Endothelial cell of umbilical vein (primary cell): ENCODE measurements at regions not wholly inside any gene's neighbourhood (a gene's known extent, or its start where the extent isn't known, plus 50 kb on each side); places are given as distances from the start of the nearest gene placed in this dataset.
A peak's percentile ranks its signal among the peaks of the same experiment; 100 is the strongest.

Experiments used
- BruUV-seq: library from RNA; stranded (reverse); fragments of 400-500 nt; replicated peaks from 2 replicates; lab custom pipeline; 2021; lab: Mats Ljungman, UMichigan
- CTCF ChIA-PET: fragments of 300-600, 350-600 bp; sonication (Branson Sonifier 250); formaldehyde crosslinking; loops from one replicate; lab custom pipeline; 2021; ENCODE audit warnings: antibody characterized with exemption, inconsistent platforms; lab: Charles Lee
- POLR2A ChIA-PET: fragments of 300-600, 350-600 bp; sonication (Branson Sonifier 250); formaldehyde crosslinking; loops from one replicate; lab custom pipeline; 2021; ENCODE audit warnings: antibody characterized with exemption, inconsistent platforms; lab: Charles Lee
- DNase-seq: peaks from one replicate; pipeline ENCODE4 v3.0.0-alpha.2; 2011; ENCODE audit warnings: low read depth, low spot score
- FAIRE-seq: peaks from 2 replicates; lab custom pipeline; 2011; peaks lifted over from hg19 to GRCh38; lab: Jason Lieb, UNC
- H2AFZ ChIP-seq: 2 replicates; pipeline ENCODE4 v1.6.0; 2012; ENCODE audit warnings: low read depth, low read length, control low read depth, inconsistent platforms
- H3K27ac ChIP-seq: 2 replicates; pipeline ENCODE4 v1.5.1; 2011; ENCODE audit warnings: low read depth, mild to moderate bottlenecking, control low read depth, low read length, moderate library complexity; ENCODE audit not compliant: insufficient read depth
- H3K27me3 ChIP-seq, 2 experiments: 2 replicates each; pipeline versions ENCODE4 v1.6.0 to v1.6.1; 2011; ENCODE audit warnings: low read length in 2 of 2, mixed read lengths in 1 of 2; ENCODE audit not compliant: control insufficient read depth in 2 of 2, insufficient read depth in 2 of 2
- H3K36me3 ChIP-seq, 2 experiments: 2 replicates in 1 of 2; 3 replicates in 1 of 2; pipeline ENCODE4 v1.5.1; 2011; ENCODE audit warnings: low read length in 2 of 2, mild to moderate bottlenecking in 1 of 2, moderate library complexity in 1 of 2; ENCODE audit not compliant: control insufficient read depth in 2 of 2, insufficient read depth in 2 of 2; ENCODE audit errors: extremely low read depth in 1 of 2
- H3K4me1 ChIP-seq: 3 replicates; pipeline ENCODE4 v1.5.1; 2011; ENCODE audit warnings: mild to moderate bottlenecking, low read length; ENCODE audit not compliant: control insufficient read depth, insufficient read depth; ENCODE audit errors: extremely low read depth
- H3K4me2 ChIP-seq: 2 replicates; pipeline ENCODE4 v1.6.1; 2011; ENCODE audit warnings: low read length, control low read depth, mixed read lengths; ENCODE audit not compliant: insufficient read depth
- H3K4me3 ChIP-seq, 3 experiments: fragments of 200-600 bp in 1 of 3; sonication (generic), shearing (Covaris generic) in 1 of 3; replicated peaks in 1 of 3; 2 replicates each; pipeline ENCODE4 v1.5.1; 2011 to 2016; ENCODE audit warnings: control low read depth in 3 of 3, low read length in 3 of 3, mild to moderate bottlenecking in 2 of 3, inconsistent platforms in 1 of 3, low read depth in 1 of 3, moderate library complexity in 1 of 3; ENCODE audit not compliant: insufficient read depth in 1 of 3
- H3K79me2 ChIP-seq: 2 replicates; pipeline ENCODE4 v1.6.0; 2012; ENCODE audit warnings: low read length, inconsistent platforms; ENCODE audit not compliant: control insufficient read depth, insufficient read depth
- H3K9ac ChIP-seq: replicated peaks from 2 replicates; pipeline ENCODE3; 2011; ENCODE audit warnings: low read length, control low read depth; ENCODE audit not compliant: insufficient read depth; ENCODE audit errors: extremely low read depth
- H3K9me1 ChIP-seq: replicated peaks from 3 replicates; pipeline ENCODE4 v1.6.0; 2011; ENCODE audit warnings: mild to moderate bottlenecking, low read length; ENCODE audit not compliant: control insufficient read depth, insufficient read depth; ENCODE audit errors: extremely low read depth
- H3K9me3 ChIP-seq: replicated peaks from 2 replicates; pipeline ENCODE4 v1.5.1; 2012; ENCODE audit warnings: low read length, inconsistent platforms; ENCODE audit not compliant: control insufficient read depth, insufficient read depth
- H4K20me1 ChIP-seq: replicated peaks from 2 replicates; pipeline ENCODE3; 2011; ENCODE audit warnings: mild to moderate bottlenecking, low read length; ENCODE audit not compliant: control insufficient read depth, insufficient read depth; ENCODE audit errors: extremely low read depth
- CTCF ChIP-seq, 2 donors: IDR thresholded peaks; 1 replicate in 1 of 2; 2 replicates in 1 of 2; pipeline ENCODE4 v1.5.1; 2011; ENCODE audit warnings: low read length in 2 of 2, mild to moderate bottlenecking in 2 of 2, moderate library complexity in 2 of 2, control low read depth in 1 of 2, inconsistent platforms in 1 of 2, low read depth in 1 of 2; ENCODE audit not compliant: insufficient read depth in 1 of 2; ENCODE audit errors: extremely low read depth in 1 of 2
- EZH2 ChIP-seq: IDR thresholded peaks from 2 replicates; pipeline ENCODE4 v1.6.1; 2012; ENCODE audit warnings: borderline replicate concordance, low read depth, mild to moderate bottlenecking, moderate library complexity, low read length, inconsistent platforms; ENCODE audit not compliant: severe bottlenecking
- FOS ChIP-seq: IDR thresholded peaks from 2 replicates; pipeline ENCODE4 v1.6.1; 2011; ENCODE audit warnings: mild to moderate bottlenecking, low read length, moderate library complexity, borderline replicate concordance; ENCODE audit not compliant: insufficient read depth
- GATA2 ChIP-seq: IDR thresholded peaks from 2 replicates; pipeline ENCODE4 v1.7.0; 2011; ENCODE audit warnings: low read depth, mild to moderate bottlenecking, moderate library complexity, mixed read lengths, low read length; ENCODE audit not compliant: insufficient read length, insufficient read depth
- JUN ChIP-seq: IDR thresholded peaks from 2 replicates; pipeline ENCODE4 v1.6.1; 2011; ENCODE audit warnings: borderline replicate concordance, low read depth; ENCODE audit not compliant: insufficient read length, insufficient read depth
- MAX ChIP-seq: IDR thresholded peaks from 2 replicates; pipeline ENCODE4 v1.6.1; 2011; ENCODE audit not compliant: insufficient read depth, insufficient read length
- MYC ChIP-seq: IDR thresholded peaks from one replicate; pipeline ENCODE4 v1.6.1; 2011; ENCODE audit warnings: mild to moderate bottlenecking, low read depth, low read length
- POLR2A ChIP-seq: IDR thresholded peaks from 2 replicates; pipeline ENCODE4 v1.6.1; 2012; ENCODE audit warnings: low read depth, mild to moderate bottlenecking, control low read depth, low read length
- POLR2AphosphoS5 ChIP-seq: IDR thresholded peaks from 2 replicates; pipeline ENCODE4 v1.6.1; 2012; ENCODE audit warnings: low read depth, mild to moderate bottlenecking, control low read depth, low read length, moderate library complexity; ENCODE audit not compliant: insufficient read depth
- dilution Hi-C: fragments of 300-500 bp; cut with MboI; formaldehyde crosslinking; loops from one replicate; pipeline ENCODE4 v1.15.0; 2019; ENCODE audit warnings: low sequenced_read_pairs; ENCODE audit not compliant: extremely low pct_ligation_motif_present
- intact Hi-C: fragments of 100-400 bp; cut with micrococcal nuclease; formaldehyde crosslinking; loops from one replicate; pipeline ENCODE4 v1.10.0; 2022

- peaks cover 1 to 5% of the 10 kb centered on the region in 2 experiments for H3K27me3 ChIP-seq
- no peak overlapping the region for H3K4me3 ChIP-seq
- peaks cover 4% of the 10 kb centered on the region for H3K4me1 ChIP-seq
- CTCF ChIA-PET: no interaction called here
- no peak overlapping the region for H2AFZ ChIP-seq
- intact Hi-C loops (no loop called here), dilution Hi-C loops (no loop called here)
- DNase-seq (no peak), FAIRE-seq (no peak)
- no peaks in the 10 kb centered on the region for H3K79me2 ChIP-seq
- no peaks in the 10 kb centered on the region for H3K9me3 ChIP-seq
- peak overlapping the region; percentile 8 for H3K27ac ChIP-seq
- TF ChIP-seq MYC (no peak), FOS (no peak), POLR2A (no peak), POLR2AphosphoS5 (no peak), GATA2 (no peak), MAX (no peak), JUN (no peak)
- POLR2A ChIA-PET: no interaction called here
- H3K9ac ChIP-seq: no peak overlapping the region
- H4K20me1 ChIP-seq: no peaks in the 10 kb centered on the region
- H3K36me3 ChIP-seq: no peaks in the 10 kb centered on the region
- H3K4me2 ChIP-seq: no peak overlapping the region
- BruUV-seq: no TSS peak
- no peaks in the 10 kb centered on the region for H3K9me1 ChIP-seq
Observed at GRCh38 chr2:39898934-39899333, 119.9 kb upstream of the THUMPD2 start.

GRCh38 chr2:39897273-39897672 is 118.2 kb upstream of the THUMPD2 start:
- DNase-seq (no peak), FAIRE-seq (no peak)
- Histone ChIP-seq H3K9ac (no peak overlapping the region), H3K9me1 (no peaks in the 10 kb centered on the region), H2AFZ (no peak overlapping the region), H3K9me3 (no peaks in the 10 kb centered on the region), H3K79me2 (no peaks in the 10 kb centered on the region), H3K4me2 (no peak overlapping the region), H3K4me1 (peaks cover 4% of the 10 kb centered on the region), H3K36me3 (no peaks in the 10 kb centered on the region), H4K20me1 (no peaks in the 10 kb centered on the region), H3K4me3 (no peak overlapping the region), H3K27ac (no peak overlapping the region), H3K27me3 (no peaks in the 10 kb centered on the region)
- intact Hi-C loops (no loop called here), dilution Hi-C loops (no loop called here)
- BruUV-seq: no TSS peak
- no peak for TF ChIP-seq MYC
- no peak for TF ChIP-seq CTCF (IDR thresholded peaks at IDR 0.05; ENCODE audit: extremely low read depth in 1 of 2, insufficient read depth in 1 of 2, low read depth in 1 of 2, low read length in 2 of 2)
- TF ChIP-seq EZH2: no peak
- no peak for TF ChIP-seq GATA2
- TF ChIP-seq JUN: no peak
- no peak for TF ChIP-seq MAX
- no peak for TF ChIP-seq FOS
- TF ChIP-seq POLR2AphosphoS5: no peak
- no peak for TF ChIP-seq POLR2A
- CTCF ChIA-PET: no interaction called here
- POLR2A ChIA-PET: no interaction called here
